CD14-positive monocyte (primary cell): ENCODE measurements at regions not wholly inside any gene's neighbourhood (a gene's known extent, or its start where the extent isn't known, plus 50 kb on each side); places are given as distances from the start of the nearest gene placed in this dataset.

Source experiments
- DNase-seq, 3 donors: peaks; one replicate each; pipeline ENCODE4 v3.0.0-alpha.2; 2011 to 2022
- H2AFZ ChIP-seq: 2 replicates; pipeline ENCODE4 v1.6.0; 2012; ENCODE audit warnings: mild to moderate bottlenecking, low read depth, low read length, inconsistent platforms; ENCODE audit not compliant: insufficient read depth, poor library complexity, severe bottlenecking
- H3K27ac ChIP-seq, 2 donors: 1 replicate in 1 of 2; 2 replicates in 1 of 2; pipeline ENCODE4 v1.5.1; 2012 to 2013; ENCODE audit warnings: low read length in 2 of 2, control low read depth in 1 of 2, inconsistent platforms in 1 of 2, low read depth in 1 of 2, mild to moderate bottlenecking in 1 of 2
- H3K27me3 ChIP-seq, 2 donors: one replicate each; pipeline versions ENCODE4 v1.6.0 to v1.6.1; 2011 to 2013; ENCODE audit warnings: low read length in 2 of 2; ENCODE audit not compliant: control insufficient read depth in 2 of 2, insufficient read depth in 2 of 2
- H3K36me3 ChIP-seq, 2 donors: replicated peaks in 1 of 2; 1 replicate in 1 of 2; 2 replicates in 1 of 2; pipeline versions ENCODE4 v1.5.1 to v1.6.1; 2012 to 2013; ENCODE audit warnings: low read length in 2 of 2, control low read depth in 1 of 2, inconsistent platforms in 1 of 2, mild to moderate bottlenecking in 1 of 2; ENCODE audit not compliant: insufficient read depth in 2 of 2, control insufficient read depth in 1 of 2
- H3K4me1 ChIP-seq, 2 donors: 1 replicate in 1 of 2; 2 replicates in 1 of 2; pipeline versions ENCODE4 v1.5.1 to v1.6.1; 2012 to 2013; ENCODE audit warnings: low read length in 2 of 2, control low read depth in 1 of 2, inconsistent platforms in 1 of 2, mild to moderate bottlenecking in 1 of 2, moderate library complexity in 1 of 2; ENCODE audit not compliant: insufficient read depth in 2 of 2, control insufficient read depth in 1 of 2
- H3K4me2 ChIP-seq: replicated peaks from 2 replicates; pipeline ENCODE3; 2012; ENCODE audit warnings: low read length, moderate library complexity, mild to moderate bottlenecking; ENCODE audit not compliant: poor library complexity, severe bottlenecking; ENCODE audit errors: extremely low read depth
- H3K4me3 ChIP-seq, 3 experiments: fragments of 200-600 bp in 1 of 3; sonication (generic) in 1 of 3; replicated peaks in 1 of 3; 1 replicate in 2 of 3; 2 replicates in 1 of 3; pipeline ENCODE4 v1.5.1; 2011 to 2013; ENCODE audit warnings: low read length in 3 of 3, mild to moderate bottlenecking in 3 of 3, control low read depth in 2 of 3, low read depth in 2 of 3, inconsistent platforms in 1 of 3, moderate library complexity in 1 of 3
- H3K79me2 ChIP-seq: 2 replicates; pipeline ENCODE4 v1.6.0; 2012; ENCODE audit warnings: mild to moderate bottlenecking, control low read depth, inconsistent platforms, low read length, moderate library complexity; ENCODE audit not compliant: insufficient read depth
- H3K9ac ChIP-seq: 2 replicates; pipeline ENCODE4 v1.6.0; 2017; ENCODE audit warnings: low read length, mild to moderate bottlenecking; ENCODE audit not compliant: insufficient read depth, poor library complexity, severe bottlenecking
- H3K9me3 ChIP-seq, 2 donors: replicated peaks in 1 of 2; 1 replicate in 1 of 2; 2 replicates in 1 of 2; pipeline versions ENCODE4 v1.5.1 to v1.6.1; 2012 to 2013; ENCODE audit warnings: low read length in 2 of 2, control low read depth in 1 of 2; ENCODE audit not compliant: control insufficient read depth in 1 of 2, insufficient read depth in 1 of 2
- H4K20me1 ChIP-seq: 2 replicates; pipeline ENCODE4 v1.6.0; 2012; ENCODE audit warnings: mild to moderate bottlenecking, low read length, control low read depth, moderate library complexity; ENCODE audit not compliant: insufficient read depth
- H3K27ac Mint-ChIP-seq, 7 donors: one replicate each; pipeline ENCODE4 v1.8.0; 2020; ENCODE audit warnings: mild to moderate bottlenecking in 7 of 7, mixed read lengths in 7 of 7, moderate library complexity in 6 of 7, inconsistent platforms in 2 of 7
- H3K27me3 Mint-ChIP-seq, 3 donors: one replicate each; pipeline ENCODE4 v1.8.0; 2021 to 2022; ENCODE audit warnings: low read depth in 3 of 3, mild to moderate bottlenecking in 3 of 3, mixed read lengths in 3 of 3, moderate library complexity in 3 of 3, inconsistent platforms in 1 of 3
- H3K36me3 Mint-ChIP-seq, 2 donors: one replicate each; pipeline ENCODE4 v1.8.0; 2020; ENCODE audit warnings: mixed read lengths in 2 of 2, inconsistent platforms in 1 of 2, mild to moderate bottlenecking in 1 of 2
- H3K4me1 Mint-ChIP-seq: one replicate; pipeline ENCODE4 v1.8.0; 2020; ENCODE audit warnings: mild to moderate bottlenecking, mixed read lengths
- H3K4me3 Mint-ChIP-seq, 2 donors: one replicate each; pipeline ENCODE4 v1.8.0; 2020; ENCODE audit warnings: mild to moderate bottlenecking in 2 of 2, mixed read lengths in 2 of 2, moderate library complexity in 1 of 2
- H3K9me3 Mint-ChIP-seq, 7 donors: one replicate each; pipeline ENCODE4 v1.8.0; 2020 to 2022; ENCODE audit warnings: mixed read lengths in 7 of 7, mild to moderate bottlenecking in 6 of 7, moderate library complexity in 6 of 7, inconsistent platforms in 2 of 7
- WGBS: methylation state at CpG from one replicate; pipeline ENCODE4 v1.1.5; 2013; ENCODE audit warnings: missing lambda C conversion rate; ENCODE audit not compliant: insufficient coverage; 5-methylcytosine and 5-hydroxymethylcytosine counted together
- intact Hi-C, 2 donors: fragments of 100-400 bp; cut with micrococcal nuclease; formaldehyde crosslinking; loops; one replicate each; pipeline versions ENCODE4 v1.15.0 to v1.15.1; 2023
- TF ChIP-seq, protein P1 (sequence below): fragments of 200-600 bp; IDR thresholded peaks from one replicate; pipeline ENCODE4 v1.8.0; 2022; ENCODE audit warnings: antibody characterized with exemption, mild to moderate bottlenecking

DNA sequence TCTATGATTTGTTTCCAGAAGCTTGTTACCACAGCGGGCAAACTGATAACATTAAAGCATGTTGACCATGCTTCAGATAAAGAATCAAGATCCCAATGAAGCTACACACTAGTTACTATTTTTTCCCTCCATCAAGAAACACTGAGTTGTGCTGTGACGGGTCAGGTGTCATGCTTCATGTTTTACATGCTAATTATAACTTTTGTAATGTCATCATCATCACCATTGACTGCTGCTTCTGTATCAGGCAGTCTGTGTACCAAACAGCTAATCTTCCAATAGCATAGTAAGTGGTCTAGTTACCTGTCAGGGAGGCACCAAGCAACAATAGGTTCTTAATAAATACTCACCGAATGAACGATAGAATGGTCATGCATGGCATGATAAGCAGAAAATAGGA is 388.1 kb downstream of the THBS2 start:
- H3K4me3 Mint-ChIP-seq = no peak overlapping the region
- H3K9me3 Mint-ChIP-seq = peaks cover 0 to 3% (median 0%) of the 10 kb centered on the region in 7 donors
- H3K36me3 ChIP-seq = no peaks in the 10 kb centered on the region
- H3K27me3 ChIP-seq = no peaks in the 10 kb centered on the region
- no peaks in the 10 kb centered on the region for H3K79me2 ChIP-seq
- no peak overlapping the region for H3K9ac ChIP-seq
- no peak overlapping the region for H3K4me3 ChIP-seq
- DNase-seq = no peak
- no peaks in the 10 kb centered on the region for H3K36me3 Mint-ChIP-seq
- no peak overlapping the region for H3K27ac ChIP-seq
- H3K27me3 Mint-ChIP-seq = peaks cover 2 to 4% (median 3%) of the 10 kb centered on the region in 3 donors
- intact Hi-C loops = no loop called here
- no peaks in the 10 kb centered on the region for H3K9me3 ChIP-seq
- no peaks in the 10 kb centered on the region for H4K20me1 ChIP-seq
- no peak overlapping the region for H3K27ac Mint-ChIP-seq
- no peak overlapping the region for H2AFZ ChIP-seq
- 100% methylated on average over 3 of the region's 4 CpGs for WGBS
- H3K4me1 Mint-ChIP-seq = no peaks in the 10 kb centered on the region
- TF ChIP-seq, protein P1, sequence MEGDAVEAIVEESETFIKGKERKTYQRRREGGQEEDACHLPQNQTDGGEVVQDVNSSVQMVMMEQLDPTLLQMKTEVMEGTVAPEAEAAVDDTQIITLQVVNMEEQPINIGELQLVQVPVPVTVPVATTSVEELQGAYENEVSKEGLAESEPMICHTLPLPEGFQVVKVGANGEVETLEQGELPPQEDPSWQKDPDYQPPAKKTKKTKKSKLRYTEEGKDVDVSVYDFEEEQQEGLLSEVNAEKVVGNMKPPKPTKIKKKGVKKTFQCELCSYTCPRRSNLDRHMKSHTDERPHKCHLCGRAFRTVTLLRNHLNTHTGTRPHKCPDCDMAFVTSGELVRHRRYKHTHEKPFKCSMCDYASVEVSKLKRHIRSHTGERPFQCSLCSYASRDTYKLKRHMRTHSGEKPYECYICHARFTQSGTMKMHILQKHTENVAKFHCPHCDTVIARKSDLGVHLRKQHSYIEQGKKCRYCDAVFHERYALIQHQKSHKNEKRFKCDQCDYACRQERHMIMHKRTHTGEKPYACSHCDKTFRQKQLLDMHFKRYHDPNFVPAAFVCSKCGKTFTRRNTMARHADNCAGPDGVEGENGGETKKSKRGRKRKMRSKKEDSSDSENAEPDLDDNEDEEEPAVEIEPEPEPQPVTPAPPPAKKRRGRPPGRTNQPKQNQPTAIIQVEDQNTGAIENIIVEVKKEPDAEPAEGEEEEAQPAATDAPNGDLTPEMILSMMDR = no peak
- H3K4me2 ChIP-seq = no peak overlapping the region
- H3K4me1 ChIP-seq = no peaks in the 10 kb centered on the region

DNA sequence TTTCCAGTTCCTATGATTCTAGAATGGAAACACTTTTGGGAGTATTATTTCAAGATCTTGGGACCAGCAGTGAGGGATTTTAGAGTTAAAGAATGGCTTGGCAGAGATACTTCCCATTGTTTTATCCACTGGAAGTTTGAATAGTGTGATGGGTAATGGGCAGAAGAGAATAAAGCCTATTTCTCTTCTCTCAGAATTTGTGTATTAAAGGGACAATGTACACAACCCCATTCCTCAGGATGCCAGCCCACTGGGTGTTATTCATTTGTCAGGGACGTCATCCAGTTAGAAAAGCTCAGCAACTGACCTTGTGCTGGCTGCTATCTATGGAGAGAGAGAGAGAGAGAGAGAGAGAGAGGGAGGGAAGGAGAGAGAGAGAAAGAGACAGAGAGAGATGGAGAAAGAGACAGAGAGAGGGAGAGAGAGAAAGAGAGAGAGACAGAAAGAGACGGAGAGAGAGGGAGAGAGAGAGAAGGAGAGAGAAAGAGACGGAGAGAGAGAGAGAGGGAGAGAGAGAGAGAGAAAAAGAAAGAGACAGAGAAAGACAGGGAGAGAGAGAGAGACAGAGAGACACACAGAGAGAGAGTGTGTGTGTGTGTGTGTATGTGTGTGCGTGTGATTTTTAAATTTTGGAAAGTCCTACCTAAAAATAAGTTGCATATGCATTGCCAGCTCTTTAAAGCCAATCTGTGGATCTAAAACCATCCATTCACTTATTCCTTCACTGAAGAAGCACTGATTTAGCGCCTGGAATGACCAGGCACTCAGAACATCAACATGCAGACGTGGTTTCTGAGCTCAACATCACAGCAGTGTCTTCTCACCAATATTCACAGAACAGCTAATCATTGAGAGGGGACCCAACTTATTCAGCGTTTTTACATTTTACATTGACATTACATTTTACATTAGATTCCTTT is 388.8 kb downstream of the THBS2 start:
- no peak overlapping the region for H3K4me3 ChIP-seq
- intact Hi-C loops = no loop called here
- H4K20me1 ChIP-seq = no peaks in the 10 kb centered on the region
- no peaks in the 10 kb centered on the region for H3K9me3 ChIP-seq
- no peak overlapping the region for H3K27ac ChIP-seq
- no peaks in the 10 kb centered on the region for H3K27me3 ChIP-seq
- no peak overlapping the region for H3K4me2 ChIP-seq
- TF ChIP-seq, protein P1 = no peak
- whole genome bisulfite sequencing = 82% methylated on average over 4 of the region's 7 CpGs
- no peaks in the 10 kb centered on the region for H3K36me3 ChIP-seq
- Mint-ChIP-seq H3K27ac (no peak overlapping the region), H3K27me3 (peaks cover 2 to 4% (median 4%) of the 10 kb centered on the region in 3 donors), H3K4me3 (no peak overlapping the region), H3K9me3 (peaks cover 0 to 3% (median 0%) of the 10 kb centered on the region in 7 donors), H3K36me3 (no peaks in the 10 kb centered on the region), H3K4me1 (no peaks in the 10 kb centered on the region)
- H3K9ac ChIP-seq = no peak overlapping the region
- H3K79me2 ChIP-seq = no peaks in the 10 kb centered on the region
- no peak overlapping the region for H2AFZ ChIP-seq
- no peaks in the 10 kb centered on the region for H3K4me1 ChIP-seq
- no peak for DNase-seq
